ENCODE measurements at regions not wholly inside any gene's neighbourhood (a gene's known extent, or its start where the extent isn't known, plus 50 kb on each side); places are given as distances from the start of the nearest gene placed in this dataset.

- TF ChIP-seq, protein P1, sequence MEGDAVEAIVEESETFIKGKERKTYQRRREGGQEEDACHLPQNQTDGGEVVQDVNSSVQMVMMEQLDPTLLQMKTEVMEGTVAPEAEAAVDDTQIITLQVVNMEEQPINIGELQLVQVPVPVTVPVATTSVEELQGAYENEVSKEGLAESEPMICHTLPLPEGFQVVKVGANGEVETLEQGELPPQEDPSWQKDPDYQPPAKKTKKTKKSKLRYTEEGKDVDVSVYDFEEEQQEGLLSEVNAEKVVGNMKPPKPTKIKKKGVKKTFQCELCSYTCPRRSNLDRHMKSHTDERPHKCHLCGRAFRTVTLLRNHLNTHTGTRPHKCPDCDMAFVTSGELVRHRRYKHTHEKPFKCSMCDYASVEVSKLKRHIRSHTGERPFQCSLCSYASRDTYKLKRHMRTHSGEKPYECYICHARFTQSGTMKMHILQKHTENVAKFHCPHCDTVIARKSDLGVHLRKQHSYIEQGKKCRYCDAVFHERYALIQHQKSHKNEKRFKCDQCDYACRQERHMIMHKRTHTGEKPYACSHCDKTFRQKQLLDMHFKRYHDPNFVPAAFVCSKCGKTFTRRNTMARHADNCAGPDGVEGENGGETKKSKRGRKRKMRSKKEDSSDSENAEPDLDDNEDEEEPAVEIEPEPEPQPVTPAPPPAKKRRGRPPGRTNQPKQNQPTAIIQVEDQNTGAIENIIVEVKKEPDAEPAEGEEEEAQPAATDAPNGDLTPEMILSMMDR (IDR thresholded peaks at IDR 0.05; ENCODE audit: poor library complexity) = no peak
- no peak for TF ChIP-seq EZH2 (IDR thresholded peaks at IDR 0.05; ENCODE audit: borderline replicate concordance)
Measured at GRCh38 chr1:58859769-58860485, 76.1 kb upstream of the JUN start.

All from hepatocyte (in vitro differentiated cells).